Astrocyte (in vitro differentiated cells and primary cell): ENCODE measurements at regions not wholly inside any gene's neighbourhood (a gene's known extent, or its start where the extent isn't known, plus 50 kb on each side); places are given as distances from the start of the nearest gene placed in this dataset.

ENCODE experiments used
- DNase-seq: peaks from one replicate; pipeline ENCODE4 v3.0.0-alpha.2; 2010; ENCODE audit warnings: low read depth
- FAIRE-seq: peaks from 2 replicates; lab custom pipeline; 2011; peaks lifted over from hg19 to GRCh38; lab: Jason Lieb, UNC
- H2AFZ ChIP-seq: 2 replicates; pipeline ENCODE4 v1.6.0; 2012; ENCODE audit warnings: low read depth, low read length, inconsistent platforms
- H3K27ac ChIP-seq: 2 replicates; pipeline ENCODE4 v1.5.1; 2011; ENCODE audit warnings: low read depth, low read length, inconsistent platforms
- H3K27me3 ChIP-seq: 2 replicates; pipeline ENCODE4 v1.6.0; 2011; ENCODE audit warnings: low read length, inconsistent platforms; ENCODE audit not compliant: insufficient read depth
- H3K36me3 ChIP-seq: 2 replicates; pipeline ENCODE4 v1.5.1; 2011; ENCODE audit warnings: low read length, inconsistent platforms; ENCODE audit not compliant: insufficient read depth
- H3K4me1 ChIP-seq: 2 replicates; pipeline ENCODE4 v1.5.1; 2011; ENCODE audit warnings: low read length, inconsistent platforms; ENCODE audit not compliant: insufficient read depth
- H3K4me2 ChIP-seq: 2 replicates; pipeline ENCODE4 v1.6.0; 2012; ENCODE audit warnings: low read length, inconsistent platforms
- H3K4me3 ChIP-seq: 2 replicates; pipeline ENCODE4 v1.5.1; 2011; ENCODE audit warnings: low read depth, mild to moderate bottlenecking, low read length, inconsistent platforms; ENCODE audit not compliant: insufficient read depth
- H3K79me2 ChIP-seq: 2 replicates; pipeline ENCODE4 v1.6.0; 2012; ENCODE audit warnings: mild to moderate bottlenecking, low read length, inconsistent platforms; ENCODE audit not compliant: insufficient read depth
- H3K9ac ChIP-seq: 2 replicates; pipeline ENCODE4 v1.6.0; 2012; ENCODE audit warnings: mild to moderate bottlenecking, low read length, inconsistent platforms
- H3K9me3 ChIP-seq: 2 replicates; pipeline ENCODE4 v1.5.1; 2012; ENCODE audit warnings: low read depth, mild to moderate bottlenecking, low read length, inconsistent platforms; ENCODE audit not compliant: insufficient read depth
- H4K20me1 ChIP-seq: 2 replicates; pipeline ENCODE4 v1.6.0; 2012; ENCODE audit warnings: low read length, inconsistent platforms; ENCODE audit not compliant: insufficient read depth
- H3K27ac Mint-ChIP-seq: one replicate; pipeline ENCODE4 v1.8.0; 2021; ENCODE audit warnings: mild to moderate bottlenecking, mixed read lengths; ENCODE audit not compliant: unreplicated experiment
- H3K27me3 Mint-ChIP-seq: one replicate; pipeline ENCODE4 v1.8.0; 2021; ENCODE audit warnings: low read depth, mixed read lengths; ENCODE audit not compliant: unreplicated experiment
- H3K36me3 Mint-ChIP-seq: one replicate; pipeline ENCODE4 v1.8.0; 2021; ENCODE audit warnings: low read depth, mixed read lengths; ENCODE audit not compliant: unreplicated experiment
- H3K4me1 Mint-ChIP-seq: one replicate; pipeline ENCODE4 v1.8.0; 2021; ENCODE audit warnings: low read depth, mixed read lengths; ENCODE audit not compliant: unreplicated experiment
- H3K4me3 Mint-ChIP-seq: one replicate; pipeline ENCODE4 v1.8.0; 2021; ENCODE audit warnings: mild to moderate bottlenecking, moderate library complexity, mixed read lengths; ENCODE audit not compliant: unreplicated experiment
- H3K9me3 Mint-ChIP-seq: one replicate; pipeline ENCODE4 v1.8.0; 2021; ENCODE audit warnings: mild to moderate bottlenecking, mixed read lengths; ENCODE audit not compliant: unreplicated experiment
- CTCF ChIP-seq: IDR thresholded peaks from 2 replicates; pipeline ENCODE4 v1.5.1; 2011; ENCODE audit warnings: low read depth, mild to moderate bottlenecking, inconsistent platforms, low read length, moderate library complexity; ENCODE audit not compliant: insufficient read depth
- EZH2 ChIP-seq: IDR thresholded peaks from 2 replicates; pipeline ENCODE4 v1.6.1; 2012; ENCODE audit warnings: mild to moderate bottlenecking, low read length, inconsistent platforms; ENCODE audit not compliant: insufficient read depth

- Histone ChIP-seq H3K4me3 (no peak overlapping the region), H3K36me3 (no peaks in the 10 kb centered on the region), H3K9me3 (no peaks in the 10 kb centered on the region), H3K79me2 (no peaks in the 10 kb centered on the region), H4K20me1 (no peaks in the 10 kb centered on the region), H3K4me2 (no peak overlapping the region), H3K9ac (no peak overlapping the region), H3K27ac (no peak overlapping the region), H2AFZ (no peak overlapping the region), H3K4me1 (peaks cover 12% of the 10 kb centered on the region), H3K27me3 (no peaks in the 10 kb centered on the region)
- peaks cover 26% of the 10 kb centered on the region for H3K4me1 Mint-ChIP-seq
- DNase-seq: no peak
- FAIRE-seq: no peak
- H3K9me3 Mint-ChIP-seq: no peaks in the 10 kb centered on the region
- no peak overlapping the region for H3K27ac Mint-ChIP-seq
- no peaks in the 10 kb centered on the region for H3K27me3 Mint-ChIP-seq
- TF ChIP-seq EZH2: no peak
- no peak for TF ChIP-seq CTCF
- no peaks in the 10 kb centered on the region for H3K36me3 Mint-ChIP-seq
- no peak overlapping the region for H3K4me3 Mint-ChIP-seq
These were observed 117.4 kb upstream of the SH3BP4 start for GRCh38 chr2:234834228-234834923.

GRCh38 chr2:234830853-234831252 lies 121.0 kb upstream of the SH3BP4 start:
- H3K4me1 Mint-ChIP-seq: peaks cover 20% of the 10 kb centered on the region
- FAIRE-seq (no peak), DNase-seq (no peak)
- Histone ChIP-seq H3K4me1 (no peaks in the 10 kb centered on the region), H3K4me3 (no peak overlapping the region), H3K79me2 (no peaks in the 10 kb centered on the region), H4K20me1 (no peaks in the 10 kb centered on the region), H3K9me3 (no peaks in the 10 kb centered on the region), H3K27me3 (no peaks in the 10 kb centered on the region), H3K36me3 (no peaks in the 10 kb centered on the region), H2AFZ (no peak overlapping the region), H3K9ac (no peak overlapping the region), H3K4me2 (no peak overlapping the region), H3K27ac (no peak overlapping the region)
- TF ChIP-seq CTCF: no peak
- TF ChIP-seq EZH2: no peak
- no peaks in the 10 kb centered on the region for H3K36me3 Mint-ChIP-seq
- H3K4me3 Mint-ChIP-seq: no peak overlapping the region
- H3K27ac Mint-ChIP-seq: no peak overlapping the region
- no peaks in the 10 kb centered on the region for H3K9me3 Mint-ChIP-seq
- no peaks in the 10 kb centered on the region for H3K27me3 Mint-ChIP-seq

GRCh38 chr2:234829074-234829455 lies 122.8 kb upstream of the SH3BP4 start:
- Histone ChIP-seq H3K9me3 (no peaks in the 10 kb centered on the region), H3K27ac (no peak overlapping the region), H3K4me2 (no peak overlapping the region), H3K9ac (no peak overlapping the region), H3K79me2 (no peaks in the 10 kb centered on the region), H3K27me3 (no peaks in the 10 kb centered on the region), H3K36me3 (no peaks in the 10 kb centered on the region), H4K20me1 (no peaks in the 10 kb centered on the region), H3K4me3 (no peak overlapping the region), H2AFZ (no peak overlapping the region), H3K4me1 (peaks cover 8% of the 10 kb centered on the region)
- H3K4me1 Mint-ChIP-seq: peaks cover 27% of the 10 kb centered on the region
- no peak overlapping the region for H3K27ac Mint-ChIP-seq
- H3K4me3 Mint-ChIP-seq: no peak overlapping the region
- no peaks in the 10 kb centered on the region for H3K9me3 Mint-ChIP-seq
- no peak for TF ChIP-seq CTCF
- TF ChIP-seq EZH2: no peak
- no peaks in the 10 kb centered on the region for H3K36me3 Mint-ChIP-seq
- FAIRE-seq (no peak), DNase-seq (no peak)
- no peaks in the 10 kb centered on the region for H3K27me3 Mint-ChIP-seq
